LNCAP (cell line): ENCODE measurements at regions not wholly inside any gene's neighbourhood (a gene's known extent, or its start where the extent isn't known, plus 50 kb on each side); places are given as distances from the start of the nearest gene placed in this dataset.

Source experiments
- CTCF ChIP-seq: fragments of 450-650 bp; IDR thresholded peaks from 2 replicates; pipeline ENCODE4 v1.5.1; 2017; ENCODE audit warnings: mild to moderate bottlenecking

DNA sequence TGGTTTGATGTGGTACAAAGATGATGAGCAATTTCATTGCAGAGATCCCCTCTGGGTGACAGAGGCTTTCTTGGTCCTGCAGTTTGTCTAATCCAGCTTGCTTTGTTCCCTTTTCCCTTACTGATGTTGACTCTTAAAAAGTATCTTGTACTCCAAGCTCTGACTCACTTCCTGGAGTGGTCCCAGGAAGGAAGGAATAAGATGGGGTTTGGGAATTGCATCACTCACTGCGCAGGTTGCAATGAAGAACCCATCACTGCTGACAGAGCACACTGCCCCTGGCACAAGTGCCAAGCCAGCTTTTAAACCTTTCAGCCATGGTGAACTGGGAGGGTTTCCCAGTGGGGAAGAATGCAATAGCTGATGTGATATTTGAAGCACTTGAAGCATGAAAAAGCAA, 662.2 kb upstream of the CTNND2 start:
- TF ChIP-seq CTCF: no peak

DNA sequence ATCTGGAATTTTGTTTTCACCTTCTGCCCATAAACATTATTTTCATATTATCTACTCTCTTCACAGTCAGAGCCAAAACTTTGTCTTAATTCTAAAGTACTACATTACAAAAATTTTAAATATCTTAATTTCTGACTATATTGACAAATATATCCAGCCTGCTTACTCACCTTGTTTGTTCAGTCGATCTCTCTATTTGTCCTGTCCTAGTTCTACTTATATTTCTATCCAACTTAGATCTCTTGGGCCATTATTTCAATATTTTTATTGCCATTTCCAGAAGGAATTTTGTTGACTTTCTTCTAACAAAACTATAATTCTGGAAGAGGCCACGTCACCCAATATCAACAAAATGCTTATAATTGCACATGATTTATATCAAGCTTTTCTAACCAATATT, 652.8 kb upstream of the CTNND2 start:
- no peak for TF ChIP-seq CTCF

DNA sequence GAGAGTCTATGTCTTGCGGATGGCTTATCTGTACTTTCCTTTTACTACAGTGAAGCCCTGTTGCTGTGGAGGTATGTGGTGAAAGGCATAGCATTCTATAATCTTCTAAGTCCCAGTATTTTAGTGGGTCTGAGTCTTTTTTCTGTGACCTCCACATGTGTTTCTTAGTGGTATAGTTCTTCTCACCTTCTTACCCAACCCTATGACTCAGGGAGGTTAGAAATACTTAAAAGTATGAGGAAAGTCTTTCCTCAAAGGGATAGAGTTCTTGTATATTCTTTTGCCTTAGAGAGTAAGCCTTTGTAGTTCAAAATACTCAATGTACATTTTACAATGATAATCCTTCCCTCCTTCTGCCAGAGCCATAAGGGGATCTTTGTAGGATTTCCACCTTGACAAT, 621.9 kb upstream of the CTNND2 start:
- TF ChIP-seq CTCF: no peak

GRCh38 chr5:12522116-12522515, 617.9 kb upstream of the CTNND2 start:
- no peak for TF ChIP-seq CTCF

GRCh38 chr5:12488161-12488560, 583.9 kb upstream of the CTNND2 start:
- TF ChIP-seq CTCF: no peak

DNA sequence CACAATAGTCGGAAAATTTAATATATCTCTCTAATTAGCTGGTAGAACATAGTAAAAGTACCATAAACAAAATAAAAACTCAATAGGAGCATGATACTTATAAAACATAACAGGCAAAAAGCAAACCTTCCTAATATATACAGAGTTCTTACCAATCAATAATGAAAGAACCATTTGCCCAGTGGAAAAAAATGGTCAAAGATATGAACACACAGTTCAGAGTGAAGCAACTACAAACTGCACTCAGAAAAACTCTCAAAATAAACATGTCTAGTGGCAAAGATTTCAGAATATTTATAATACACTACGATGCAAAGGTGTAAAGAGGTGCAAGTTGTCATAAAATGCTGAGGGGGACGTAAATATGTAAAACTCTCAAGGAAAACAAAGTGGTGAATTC, 576.2 kb upstream of the CTNND2 start:
- no peak for TF ChIP-seq CTCF

DNA sequence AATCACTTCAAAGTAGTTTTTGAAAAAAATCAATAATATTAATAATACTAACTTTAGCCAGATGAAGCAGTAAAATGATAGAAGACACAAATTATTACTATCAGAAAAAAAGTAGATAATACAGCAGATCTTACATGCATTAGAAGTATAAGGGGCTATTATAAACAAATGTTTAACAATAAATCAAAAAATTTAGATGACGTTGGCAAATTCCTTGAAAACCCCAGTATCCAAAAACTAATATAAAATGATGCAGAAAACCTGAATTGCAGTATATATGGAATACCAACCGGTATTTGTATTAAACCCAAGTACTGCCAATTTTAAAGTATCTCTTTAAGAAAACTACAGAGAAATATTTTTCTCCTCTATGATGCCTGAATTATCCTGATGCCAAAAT, 573.3 kb upstream of the CTNND2 start:
- no peak for TF ChIP-seq CTCF

GRCh38 chr5:12467799-12468198, 563.6 kb upstream of the CTNND2 start:
- TF ChIP-seq CTCF: no peak
